ENCODE measurements at regions not wholly inside any gene's neighbourhood (a gene's known extent, or its start where the extent isn't known, plus 50 kb on each side); places are given as distances from the start of the nearest gene placed in this dataset.

GRCh38 chr3:159166899-159167586 is 365.2 kb downstream of the MFSD1 start:
- H3K23ac ChIP-seq (ENCODE audit: low read depth, low read length, poor library complexity), result no peak overlapping the region
- H3K4ac ChIP-seq (ENCODE audit: low read length), result no peak overlapping the region
- H4K91ac ChIP-seq (ENCODE audit: low read depth, low read length, poor library complexity), result no peak overlapping the region
- no peak overlapping the region for H2BK120ac ChIP-seq (ENCODE audit: low read depth, low read length)
- no peaks in the 10 kb centered on the region for H3K27me3 ChIP-seq (ENCODE audit: control insufficient read depth in 3 of 3, insufficient read depth in 3 of 3, low read depth in 1 of 3, low read length in 3 of 3)
- H3K9me3 ChIP-seq (replicated peaks in 1 of 2; ENCODE audit: control insufficient read depth in 2 of 2, insufficient read depth in 1 of 2, low read depth in 1 of 2, low read length in 2 of 2), result no peaks in the 10 kb centered on the region
- no peaks in the 10 kb centered on the region for H3K4me1 ChIP-seq (ENCODE audit: control insufficient read depth in 2 of 2, insufficient read depth in 1 of 2, low read depth in 1 of 2, low read length in 2 of 2)
- H3K4me3 ChIP-seq (ENCODE audit: low read length in 2 of 2), result no peak overlapping the region
- no peak overlapping the region for H3K14ac ChIP-seq (ENCODE audit: low read length)
- no peak overlapping the region for H2BK5ac ChIP-seq (ENCODE audit: low read length)
- H2AFZ ChIP-seq (ENCODE audit: low read length), result no peak overlapping the region
- H3K79me1 ChIP-seq (ENCODE audit: low read depth, low read length), result no peaks in the 10 kb centered on the region
- no peak for DNase-seq (ENCODE audit: low spot score)
- H3K18ac ChIP-seq (ENCODE audit: low read length), result no peak overlapping the region
- H3K4me2 ChIP-seq (ENCODE audit: insufficient read depth, low read length, poor library complexity, severe bottlenecking), result no peak overlapping the region
- H2BK12ac ChIP-seq (ENCODE audit: low read length), result no peak overlapping the region
- H2AK5ac ChIP-seq (ENCODE audit: low read depth, low read length), result no peak overlapping the region
- H2BK15ac ChIP-seq (ENCODE audit: low read length), result no peak overlapping the region
- H3K9ac ChIP-seq (ENCODE audit: low read depth, low read length, poor library complexity), result no peak overlapping the region
- H3K36me3 ChIP-seq (replicated peaks in 1 of 2; ENCODE audit: control insufficient read depth in 2 of 2, insufficient read depth in 2 of 2, low read length in 2 of 2), result no peaks in the 10 kb centered on the region
- H3K27ac ChIP-seq (replicated peaks; ENCODE audit: low read length), result no peak overlapping the region
- WGBS, 2 donors (ENCODE audit: extremely low coverage in 2 of 2, insufficient read length in 2 of 2, insufficient replicate concordance in 1 of 2), result no CpG with 5 or more reads among the region's 2 CpGs
- H4K8ac ChIP-seq (ENCODE audit: low read depth, low read length), result no peak overlapping the region

GRCh38 chr3:159168788-159169187 is 366.9 kb downstream of the MFSD1 start:
- no peak overlapping the region for H3K18ac ChIP-seq (ENCODE audit: low read length)
- no peak overlapping the region for H3K9ac ChIP-seq (ENCODE audit: low read depth, low read length, poor library complexity)
- no peak overlapping the region for H3K14ac ChIP-seq (ENCODE audit: low read length)
- H3K4me3 ChIP-seq (ENCODE audit: low read length in 2 of 2), result no peak overlapping the region
- H2AFZ ChIP-seq (ENCODE audit: low read length), result no peak overlapping the region
- H3K4ac ChIP-seq (ENCODE audit: low read length), result no peak overlapping the region
- no peaks in the 10 kb centered on the region for H3K36me3 ChIP-seq (replicated peaks in 1 of 2; ENCODE audit: control insufficient read depth in 2 of 2, insufficient read depth in 2 of 2, low read length in 2 of 2)
- H4K8ac ChIP-seq (ENCODE audit: low read depth, low read length), result no peak overlapping the region
- no peak overlapping the region for H2BK15ac ChIP-seq (ENCODE audit: low read length)
- H2BK5ac ChIP-seq (ENCODE audit: low read length), result no peak overlapping the region
- no peak overlapping the region for H2AK5ac ChIP-seq (ENCODE audit: low read depth, low read length)
- H3K23ac ChIP-seq (ENCODE audit: low read depth, low read length, poor library complexity), result no peak overlapping the region
- H3K27me3 ChIP-seq (ENCODE audit: control insufficient read depth in 3 of 3, insufficient read depth in 3 of 3, low read depth in 1 of 3, low read length in 3 of 3), result no peaks in the 10 kb centered on the region
- H3K79me1 ChIP-seq (ENCODE audit: low read depth, low read length), result no peaks in the 10 kb centered on the region
- no peak for DNase-seq (ENCODE audit: low spot score)
- H4K91ac ChIP-seq (ENCODE audit: low read depth, low read length, poor library complexity), result no peak overlapping the region
- no peaks in the 10 kb centered on the region for H3K4me1 ChIP-seq (ENCODE audit: control insufficient read depth in 2 of 2, insufficient read depth in 1 of 2, low read depth in 1 of 2, low read length in 2 of 2)
- no peaks in the 10 kb centered on the region for H3K9me3 ChIP-seq (replicated peaks in 1 of 2; ENCODE audit: control insufficient read depth in 2 of 2, insufficient read depth in 1 of 2, low read depth in 1 of 2, low read length in 2 of 2)
- H3K4me2 ChIP-seq (ENCODE audit: insufficient read depth, low read length, poor library complexity, severe bottlenecking), result no peak overlapping the region
- H2BK12ac ChIP-seq (ENCODE audit: low read length), result no peak overlapping the region
- no peak overlapping the region for H3K27ac ChIP-seq (replicated peaks; ENCODE audit: low read length)
- H2BK120ac ChIP-seq (ENCODE audit: low read depth, low read length), result no peak overlapping the region
- WGBS, 2 donors (ENCODE audit: extremely low coverage in 2 of 2, insufficient read length in 2 of 2, insufficient replicate concordance in 1 of 2), result no CpG with 5 or more reads among the region's 1 CpG

- H4K8ac ChIP-seq (ENCODE audit: low read depth, low read length), result no peak overlapping the region
- no peak overlapping the region for H3K27ac ChIP-seq (replicated peaks; ENCODE audit: low read length)
- H3K27me3 ChIP-seq (ENCODE audit: control insufficient read depth in 3 of 3, insufficient read depth in 3 of 3, low read depth in 1 of 3, low read length in 3 of 3), result no peaks in the 10 kb centered on the region
- no peak overlapping the region for H3K9ac ChIP-seq (ENCODE audit: low read depth, low read length, poor library complexity)
- H3K4ac ChIP-seq (ENCODE audit: low read length), result no peak overlapping the region
- H3K23ac ChIP-seq (ENCODE audit: low read depth, low read length, poor library complexity), result no peak overlapping the region
- no peak overlapping the region for H2BK12ac ChIP-seq (ENCODE audit: low read length)
- H4K91ac ChIP-seq (ENCODE audit: low read depth, low read length, poor library complexity), result no peak overlapping the region
- H2BK120ac ChIP-seq (ENCODE audit: low read depth, low read length), result no peak overlapping the region
- no peak overlapping the region for H2AFZ ChIP-seq (ENCODE audit: low read length)
- H2AK5ac ChIP-seq (ENCODE audit: low read depth, low read length), result no peak overlapping the region
- H3K14ac ChIP-seq (ENCODE audit: low read length), result no peak overlapping the region
- H3K36me3 ChIP-seq (replicated peaks in 1 of 2; ENCODE audit: control insufficient read depth in 2 of 2, insufficient read depth in 2 of 2, low read length in 2 of 2), result no peaks in the 10 kb centered on the region
- DNase-seq (ENCODE audit: low spot score), result no peak
- H3K79me1 ChIP-seq (ENCODE audit: low read depth, low read length), result no peaks in the 10 kb centered on the region
- no peak overlapping the region for H3K18ac ChIP-seq (ENCODE audit: low read length)
- no peak overlapping the region for H3K4me2 ChIP-seq (ENCODE audit: insufficient read depth, low read length, poor library complexity, severe bottlenecking)
- H3K4me1 ChIP-seq (ENCODE audit: control insufficient read depth in 2 of 2, insufficient read depth in 1 of 2, low read depth in 1 of 2, low read length in 2 of 2), result no peaks in the 10 kb centered on the region
- no peak overlapping the region for H3K4me3 ChIP-seq (ENCODE audit: low read length in 2 of 2)
- no peak overlapping the region for H2BK5ac ChIP-seq (ENCODE audit: low read length)
- H3K9me3 ChIP-seq (replicated peaks in 1 of 2; ENCODE audit: control insufficient read depth in 2 of 2, insufficient read depth in 1 of 2, low read depth in 1 of 2, low read length in 2 of 2), result no peaks in the 10 kb centered on the region
- H2BK15ac ChIP-seq (ENCODE audit: low read length), result no peak overlapping the region
Measured at GRCh38 chr3:159169828-159170227, 368.0 kb downstream of the MFSD1 start.

GRCh38 chr3:159170436-159171003 is 368.7 kb downstream of the MFSD1 start:
- no peaks in the 10 kb centered on the region for H3K9me3 ChIP-seq (replicated peaks in 1 of 2; ENCODE audit: control insufficient read depth in 2 of 2, insufficient read depth in 1 of 2, low read depth in 1 of 2, low read length in 2 of 2)
- H3K18ac ChIP-seq (ENCODE audit: low read length), result no peak overlapping the region
- H3K79me1 ChIP-seq (ENCODE audit: low read depth, low read length), result no peaks in the 10 kb centered on the region
- H2AK5ac ChIP-seq (ENCODE audit: low read depth, low read length), result no peak overlapping the region
- WGBS, 2 donors (ENCODE audit: extremely low coverage in 2 of 2, insufficient read length in 2 of 2, insufficient replicate concordance in 1 of 2), result no CpG with 5 or more reads among the region's 4 CpGs
- H3K4me3 ChIP-seq (ENCODE audit: low read length in 2 of 2), result no peak overlapping the region
- H3K4me1 ChIP-seq (ENCODE audit: control insufficient read depth in 2 of 2, insufficient read depth in 1 of 2, low read depth in 1 of 2, low read length in 2 of 2), result no peaks in the 10 kb centered on the region
- H3K9ac ChIP-seq (ENCODE audit: low read depth, low read length, poor library complexity), result no peak overlapping the region
- H3K4ac ChIP-seq (ENCODE audit: low read length), result no peak overlapping the region
- H4K91ac ChIP-seq (ENCODE audit: low read depth, low read length, poor library complexity), result no peak overlapping the region
- H3K23ac ChIP-seq (ENCODE audit: low read depth, low read length, poor library complexity), result no peak overlapping the region
- no peak overlapping the region for H2BK12ac ChIP-seq (ENCODE audit: low read length)
- H2AFZ ChIP-seq (ENCODE audit: low read length), result no peak overlapping the region
- H2BK5ac ChIP-seq (ENCODE audit: low read length), result no peak overlapping the region
- no peak overlapping the region for H2BK15ac ChIP-seq (ENCODE audit: low read length)
- no peak overlapping the region for H3K27ac ChIP-seq (replicated peaks; ENCODE audit: low read length)
- H3K36me3 ChIP-seq (replicated peaks in 1 of 2; ENCODE audit: control insufficient read depth in 2 of 2, insufficient read depth in 2 of 2, low read length in 2 of 2), result no peaks in the 10 kb centered on the region
- H4K8ac ChIP-seq (ENCODE audit: low read depth, low read length), result no peak overlapping the region
- H2BK120ac ChIP-seq (ENCODE audit: low read depth, low read length), result no peak overlapping the region
- no peak for DNase-seq (ENCODE audit: low spot score)
- no peaks in the 10 kb centered on the region for H3K27me3 ChIP-seq (ENCODE audit: control insufficient read depth in 3 of 3, insufficient read depth in 3 of 3, low read depth in 1 of 3, low read length in 3 of 3)
- H3K14ac ChIP-seq (ENCODE audit: low read length), result no peak overlapping the region
- no peak overlapping the region for H3K4me2 ChIP-seq (ENCODE audit: insufficient read depth, low read length, poor library complexity, severe bottlenecking)

All from neuronal stem cell (in vitro differentiated cells).